HCT116 (cell line): ENCODE measurements at regions not wholly inside any gene's neighbourhood (a gene's known extent, or its start where the extent isn't known, plus 50 kb on each side); places are given as distances from the start of the nearest gene placed in this dataset.

ENCODE experiments used
- ATAC-seq: fragments of 200-7000 bp; cut with Tn5 transposase; 2 replicates; pipeline ENCODE4 v1.9.1; 2020; ENCODE audit warnings: mild to moderate bottlenecking, moderate library complexity
- BruUV-seq: library from RNA; stranded (reverse); fragments of 400-500 nt; replicated peaks from 2 replicates; lab custom pipeline; 2021; lab: Mats Ljungman, UMichigan
- CTCF ChIA-PET: fragments of 300-600 bp; sonication (Branson Sonifier 250); formaldehyde crosslinking; loops from one replicate; lab custom pipeline; 2021; ENCODE audit warnings: antibody characterized with exemption; lab: Charles Lee
- POLR2A ChIA-PET: fragments of 300-600, 350-600 bp; sonication (Branson Sonifier 250); formaldehyde crosslinking; loops from one replicate; lab custom pipeline; 2021; ENCODE audit warnings: antibody characterized with exemption; lab: Charles Lee
- RAD21 ChIA-PET, 2 experiments: fragments of 300-600 bp; sonication (Branson Sonifier 250); formaldehyde crosslinking; loops; one replicate each; lab custom pipeline; 2023; ENCODE audit warnings: low total read pairs in 2 of 2; ENCODE audit not compliant: uncharacterized antibody in 2 of 2, unreplicated experiment in 2 of 2, low non-redundant PET in 1 of 2; lab: Charles Lee
- DNase-seq: peaks from one replicate; pipeline ENCODE4 v3.0.0-alpha.2; 2010; ENCODE audit warnings: low read depth, low spot score
- H2AFZ ChIP-seq: fragments of 200-600 bp; shearing (Covaris generic), sonication (generic); 2 replicates; pipeline ENCODE4 v1.6.1; 2017; ENCODE audit warnings: low read depth, mixed run types, mixed read lengths, antibody characterized with exemption, low read length; ENCODE audit not compliant: poor library complexity, severe bottlenecking
- H3K27ac ChIP-seq: 2 replicates; pipeline ENCODE4 v1.5.1; 2012; ENCODE audit warnings: low read depth, low read length
- H3K27me3 ChIP-seq: fragments of 200-600 bp; sonication (generic); 2 replicates; pipeline ENCODE4 v1.6.1; 2016; ENCODE audit warnings: mixed run types, low read length, mixed read lengths; ENCODE audit not compliant: insufficient read depth
- H3K36me3 ChIP-seq, 2 experiments: fragments of 200-500 bp in 1 of 2; fragments of 200-600 bp in 1 of 2; sonication (Bioruptor generic) in 1 of 2; sonication (generic) in 1 of 2; 2 replicates each; pipeline versions ENCODE4 v1.5.1 to v1.6.1; 2014 to 2016; ENCODE audit warnings: low read length in 2 of 2, inconsistent platforms in 1 of 2, mixed read lengths in 1 of 2, mixed run types in 1 of 2; ENCODE audit not compliant: insufficient read depth in 2 of 2, control insufficient read depth in 1 of 2
- H3K4me1 ChIP-seq, 2 experiments: fragments of 200-600 bp in 1 of 2; sonication (generic) in 1 of 2; 2 replicates each; pipeline versions ENCODE4 v1.5.1 to v1.6.1; 2012 to 2017; ENCODE audit warnings: low read length in 2 of 2, inconsistent platforms in 1 of 2, mild to moderate bottlenecking in 1 of 2, mixed read lengths in 1 of 2, mixed run types in 1 of 2, moderate library complexity in 1 of 2; ENCODE audit not compliant: insufficient read depth in 2 of 2, control insufficient read depth in 1 of 2
- H3K4me2 ChIP-seq: fragments of 200-600 bp; sonication (generic); 2 replicates; pipeline ENCODE4 v1.6.1; 2017; ENCODE audit warnings: mixed run types, low read length, mixed read lengths
- H3K4me3 ChIP-seq, 2 experiments: fragments of 200-600 bp in 1 of 2; sonication (generic) in 1 of 2; replicated peaks in 1 of 2; 2 replicates each; pipeline ENCODE4 v1.5.1; 2011 to 2016; ENCODE audit warnings: low read length in 2 of 2, control low read depth in 1 of 2, low read depth in 1 of 2, mild to moderate bottlenecking in 1 of 2, mixed read lengths in 1 of 2, mixed run types in 1 of 2
- H3K79me2 ChIP-seq: fragments of 200-600 bp; sonication (generic); 2 replicates; pipeline ENCODE4 v1.6.1; 2017; ENCODE audit warnings: mild to moderate bottlenecking, mixed run types, low read length, moderate library complexity, mixed read lengths; ENCODE audit not compliant: insufficient read depth
- H3K9ac ChIP-seq: fragments of 200-600 bp; sonication (generic); 2 replicates; pipeline ENCODE4 v1.6.1; 2016; ENCODE audit warnings: low read length, mixed read lengths
- H3K9me2 ChIP-seq: fragments of 200-600 bp; sonication (generic), shearing (Covaris generic); 2 replicates; pipeline ENCODE4 v1.6.1; 2017; ENCODE audit warnings: mixed run types, mild to moderate bottlenecking, moderate library complexity; ENCODE audit not compliant: insufficient read depth
- H3K9me3 ChIP-seq, 2 experiments: fragments of 200-500 bp in 1 of 2; fragments of 200-600 bp in 1 of 2; sonication (Bioruptor generic) in 1 of 2; sonication (generic) in 1 of 2; 2 replicates each; pipeline ENCODE4 v1.6.1; 2014 to 2017; ENCODE audit warnings: low read length in 2 of 2, mixed read lengths in 2 of 2, inconsistent platforms in 1 of 2, low read depth in 1 of 2, mild to moderate bottlenecking in 1 of 2, mixed run types in 1 of 2, moderate library complexity in 1 of 2; ENCODE audit not compliant: control insufficient read depth in 1 of 2, insufficient read depth in 1 of 2
- H4K20me1 ChIP-seq: fragments of 200-600 bp; sonication (generic), shearing (Covaris generic); 2 replicates; pipeline ENCODE4 v1.6.1; 2017; ENCODE audit warnings: mixed run types, mild to moderate bottlenecking, moderate library complexity; ENCODE audit not compliant: insufficient read depth
- EGR1 ChIP-seq: IDR thresholded peaks from 2 replicates; pipeline ENCODE4 v1.6.1; 2012; ENCODE audit warnings: low read depth
- ELF1 ChIP-seq: IDR thresholded peaks from 2 replicates; pipeline ENCODE4 v1.6.1; 2012; ENCODE audit warnings: low read depth, borderline replicate concordance
- EZH2 ChIP-seq: fragments of 200-600 bp; sonication (generic); IDR thresholded peaks from 2 replicates; pipeline ENCODE4 v1.6.1; 2017; ENCODE audit warnings: antibody characterized with exemption, mixed run types
- FOSL1 ChIP-seq: IDR thresholded peaks from 2 replicates; pipeline ENCODE4 v1.6.1; 2012; ENCODE audit warnings: low read depth
- POLR2A ChIP-seq: IDR thresholded peaks from 2 replicates; pipeline ENCODE4 v1.7.0; 2011; ENCODE audit warnings: borderline replicate concordance; ENCODE audit not compliant: insufficient read depth, insufficient read length; ENCODE audit errors: extremely low read depth
- POLR2AphosphoS5 ChIP-seq: IDR thresholded peaks from 2 replicates; pipeline ENCODE4 v1.6.1; 2011; ENCODE audit warnings: mild to moderate bottlenecking, low read depth, low read length, moderate library complexity
- RAD21 ChIP-seq: IDR thresholded peaks from 2 replicates; pipeline ENCODE4 v1.6.1; 2012; ENCODE audit warnings: low read depth, mild to moderate bottlenecking
- SP1 ChIP-seq: IDR thresholded peaks from 2 replicates; pipeline ENCODE4 v1.6.1; 2012; ENCODE audit warnings: low read depth
- SRF ChIP-seq: IDR thresholded peaks from 2 replicates; pipeline ENCODE4 v1.6.1; 2012; ENCODE audit warnings: low read depth
- TCF7L2 ChIP-seq: IDR thresholded peaks from 2 replicates; pipeline ENCODE4 v1.7.0; 2011; ENCODE audit warnings: borderline replicate concordance, inconsistent platforms; ENCODE audit not compliant: insufficient read depth, insufficient read length; ENCODE audit errors: extremely low read depth
- YY1 ChIP-seq: IDR thresholded peaks from 2 replicates; pipeline ENCODE4 v1.6.1; 2011; ENCODE audit warnings: low read length, low read depth, moderate library complexity, mild to moderate bottlenecking; ENCODE audit not compliant: insufficient replicate concordance; ENCODE audit errors: extremely low read depth
- ZNF274 ChIP-seq: fragments of 200-500 bp; sonication (Bioruptor generic); IDR thresholded peaks from 2 replicates; pipeline ENCODE4 v1.6.1; 2014; ENCODE audit warnings: mild to moderate bottlenecking, low read depth, low read length, inconsistent platforms
- intact Hi-C: fragments of 100-400 bp; cut with micrococcal nuclease; formaldehyde crosslinking; loops from 2 replicates; pipeline ENCODE4 v1.10.0; 2022
- TF ChIP-seq, protein P1 (sequence below), 3 experiments: fragments of 200-600 bp in 1 of 3; sonication (generic) in 1 of 3; IDR thresholded peaks in 2 of 3; conservative IDR thresholded peaks in 1 of 3; 2 replicates each; pipeline ENCODE4 v1.5.1; 2012 to 2017; ENCODE audit warnings: low read depth in 2 of 3, low read length in 2 of 3, antibody characterized with exemption in 1 of 3, borderline replicate concordance in 1 of 3, control low read depth in 1 of 3, mild to moderate bottlenecking in 1 of 3, mixed read lengths in 1 of 3, mixed run types in 1 of 3, moderate library complexity in 1 of 3; ENCODE audit not compliant: insufficient read depth in 1 of 3
- TF ChIP-seq, protein P2 (sequence below): IDR thresholded peaks from 2 replicates; pipeline ENCODE4 v1.6.1; 2012
- TF ChIP-seq, protein P3 (sequence below): IDR thresholded peaks from 2 replicates; pipeline ENCODE4 v1.6.1; 2011; ENCODE audit warnings: mild to moderate bottlenecking, low read length, moderate library complexity; ENCODE audit not compliant: insufficient replicate concordance; ENCODE audit errors: extremely low read depth

DNA sequence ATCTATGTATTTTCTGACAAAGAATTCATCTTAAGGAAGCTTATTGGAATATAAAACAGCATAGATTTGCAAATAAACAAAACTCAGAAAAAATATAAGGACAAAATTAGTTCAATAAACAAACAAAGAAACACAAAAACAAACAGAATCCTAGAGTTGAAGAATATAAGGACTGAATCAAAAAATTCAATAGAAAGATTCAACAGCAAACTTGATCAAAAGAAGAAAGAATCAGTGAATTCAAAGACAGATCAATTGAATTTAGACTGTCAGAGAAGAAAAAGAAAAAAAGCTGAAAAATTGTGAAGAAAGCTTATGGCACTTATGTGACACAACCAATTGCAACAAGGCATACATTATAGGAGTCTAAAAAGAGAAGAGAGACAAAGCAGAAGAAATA, 770.0 kb upstream of the RGS18 start (continued):
- TF ChIP-seq SRF (no peak), ZNF274 (no peak), EGR1 (no peak)
- TF ChIP-seq, protein P1, sequence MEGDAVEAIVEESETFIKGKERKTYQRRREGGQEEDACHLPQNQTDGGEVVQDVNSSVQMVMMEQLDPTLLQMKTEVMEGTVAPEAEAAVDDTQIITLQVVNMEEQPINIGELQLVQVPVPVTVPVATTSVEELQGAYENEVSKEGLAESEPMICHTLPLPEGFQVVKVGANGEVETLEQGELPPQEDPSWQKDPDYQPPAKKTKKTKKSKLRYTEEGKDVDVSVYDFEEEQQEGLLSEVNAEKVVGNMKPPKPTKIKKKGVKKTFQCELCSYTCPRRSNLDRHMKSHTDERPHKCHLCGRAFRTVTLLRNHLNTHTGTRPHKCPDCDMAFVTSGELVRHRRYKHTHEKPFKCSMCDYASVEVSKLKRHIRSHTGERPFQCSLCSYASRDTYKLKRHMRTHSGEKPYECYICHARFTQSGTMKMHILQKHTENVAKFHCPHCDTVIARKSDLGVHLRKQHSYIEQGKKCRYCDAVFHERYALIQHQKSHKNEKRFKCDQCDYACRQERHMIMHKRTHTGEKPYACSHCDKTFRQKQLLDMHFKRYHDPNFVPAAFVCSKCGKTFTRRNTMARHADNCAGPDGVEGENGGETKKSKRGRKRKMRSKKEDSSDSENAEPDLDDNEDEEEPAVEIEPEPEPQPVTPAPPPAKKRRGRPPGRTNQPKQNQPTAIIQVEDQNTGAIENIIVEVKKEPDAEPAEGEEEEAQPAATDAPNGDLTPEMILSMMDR (IDR thresholded peaks at IDR 0.05 in 2 of 3, conservative IDR thresholded peaks at IDR 0.05 in 1 of 3; ENCODE audit: borderline replicate concordance in 1 of 3, insufficient read depth in 1 of 3, low read depth in 2 of 3, low read length in 2 of 3) = no peak

DNA sequence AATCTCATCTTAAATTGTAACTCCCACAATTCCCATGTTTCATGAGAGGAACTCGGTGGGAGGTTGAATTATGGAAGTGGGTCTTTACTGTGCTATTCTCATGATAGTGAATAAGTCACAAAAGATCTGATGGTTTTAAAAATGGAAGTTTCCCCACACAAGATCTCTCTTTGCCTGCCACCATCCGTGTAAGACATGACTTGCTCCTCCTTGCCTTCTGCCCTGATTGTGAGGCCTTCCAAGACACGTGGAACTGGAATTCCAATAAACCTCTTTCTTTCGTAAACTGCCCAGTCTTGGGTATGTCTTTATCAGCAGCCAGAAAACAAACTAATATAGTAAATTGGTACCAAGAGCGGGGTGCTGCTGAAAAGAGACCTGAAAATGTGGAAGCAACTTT, 761.6 kb upstream of the RGS18 start:
- intact Hi-C loops = no loop called here
- no peaks in the 10 kb centered on the region for H3K79me2 ChIP-seq
- CTCF ChIA-PET = no interaction called here
- no peak overlapping the region for H3K4me3 ChIP-seq
- BruUV-seq = no TSS peak
- H3K9me3 ChIP-seq = peaks cover 3 to 6% of the 10 kb centered on the region in 2 experiments; a peak in 1 of 4 replicates
- no peak overlapping the region for H3K9ac ChIP-seq
- H3K27ac ChIP-seq = no peak overlapping the region
- no peaks in the 10 kb centered on the region for H3K36me3 ChIP-seq
- no peak overlapping the region for H2AFZ ChIP-seq
- no peak for TF ChIP-seq POLR2AphosphoS5
- TF ChIP-seq EZH2 = no peak
- TF ChIP-seq, protein P1 (IDR thresholded peaks at IDR 0.05 in 2 of 3, conservative IDR thresholded peaks at IDR 0.05 in 1 of 3; ENCODE audit: borderline replicate concordance in 1 of 3, insufficient read depth in 1 of 3, low read depth in 2 of 3, low read length in 2 of 3) = no peak
- no peak for TF ChIP-seq FOSL1
- no peak for TF ChIP-seq SP1
- TF ChIP-seq RAD21 = no peak
- TF ChIP-seq EGR1 = no peak
- TF ChIP-seq ZNF274 = no peak
- TF ChIP-seq, protein P2, sequence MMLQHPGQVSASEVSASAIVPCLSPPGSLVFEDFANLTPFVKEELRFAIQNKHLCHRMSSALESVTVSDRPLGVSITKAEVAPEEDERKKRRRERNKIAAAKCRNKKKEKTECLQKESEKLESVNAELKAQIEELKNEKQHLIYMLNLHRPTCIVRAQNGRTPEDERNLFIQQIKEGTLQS = no peak
- TF ChIP-seq ELF1 = no peak
- TF ChIP-seq, protein P3, sequence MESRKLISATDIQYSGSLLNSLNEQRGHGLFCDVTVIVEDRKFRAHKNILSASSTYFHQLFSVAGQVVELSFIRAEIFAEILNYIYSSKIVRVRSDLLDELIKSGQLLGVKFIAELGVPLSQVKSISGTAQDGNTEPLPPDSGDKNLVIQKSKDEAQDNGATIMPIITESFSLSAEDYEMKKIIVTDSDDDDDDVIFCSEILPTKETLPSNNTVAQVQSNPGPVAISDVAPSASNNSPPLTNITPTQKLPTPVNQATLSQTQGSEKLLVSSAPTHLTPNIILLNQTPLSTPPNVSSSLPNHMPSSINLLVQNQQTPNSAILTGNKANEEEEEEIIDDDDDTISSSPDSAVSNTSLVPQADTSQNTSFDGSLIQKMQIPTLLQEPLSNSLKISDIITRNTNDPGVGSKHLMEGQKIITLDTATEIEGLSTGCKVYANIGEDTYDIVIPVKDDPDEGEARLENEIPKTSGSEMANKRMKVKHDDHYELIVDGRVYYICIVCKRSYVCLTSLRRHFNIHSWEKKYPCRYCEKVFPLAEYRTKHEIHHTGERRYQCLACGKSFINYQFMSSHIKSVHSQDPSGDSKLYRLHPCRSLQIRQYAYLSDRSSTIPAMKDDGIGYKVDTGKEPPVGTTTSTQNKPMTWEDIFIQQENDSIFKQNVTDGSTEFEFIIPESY = no peak
- TF ChIP-seq POLR2A = no peak
- no peak for TF ChIP-seq YY1
- no peak for TF ChIP-seq TCF7L2
- POLR2A ChIA-PET = no interaction called here
- no peaks in the 10 kb centered on the region for H4K20me1 ChIP-seq
- H3K4me2 ChIP-seq = no peak overlapping the region
- DNase-seq = no peak
- H3K9me2 ChIP-seq = no peaks in the 10 kb centered on the region; the same call in 1 of the 2 replicates
- H3K4me1 ChIP-seq = no peaks in the 10 kb centered on the region
- H3K27me3 ChIP-seq = no peaks in the 10 kb centered on the region
- no peak for ATAC-seq
- RAD21 ChIA-PET = no interaction called here
